ENCODE measurements at regions not wholly inside any gene's neighbourhood (a gene's known extent, or its start where the extent isn't known, plus 50 kb on each side); places are given as distances from the start of the nearest gene placed in this dataset.

DNA sequence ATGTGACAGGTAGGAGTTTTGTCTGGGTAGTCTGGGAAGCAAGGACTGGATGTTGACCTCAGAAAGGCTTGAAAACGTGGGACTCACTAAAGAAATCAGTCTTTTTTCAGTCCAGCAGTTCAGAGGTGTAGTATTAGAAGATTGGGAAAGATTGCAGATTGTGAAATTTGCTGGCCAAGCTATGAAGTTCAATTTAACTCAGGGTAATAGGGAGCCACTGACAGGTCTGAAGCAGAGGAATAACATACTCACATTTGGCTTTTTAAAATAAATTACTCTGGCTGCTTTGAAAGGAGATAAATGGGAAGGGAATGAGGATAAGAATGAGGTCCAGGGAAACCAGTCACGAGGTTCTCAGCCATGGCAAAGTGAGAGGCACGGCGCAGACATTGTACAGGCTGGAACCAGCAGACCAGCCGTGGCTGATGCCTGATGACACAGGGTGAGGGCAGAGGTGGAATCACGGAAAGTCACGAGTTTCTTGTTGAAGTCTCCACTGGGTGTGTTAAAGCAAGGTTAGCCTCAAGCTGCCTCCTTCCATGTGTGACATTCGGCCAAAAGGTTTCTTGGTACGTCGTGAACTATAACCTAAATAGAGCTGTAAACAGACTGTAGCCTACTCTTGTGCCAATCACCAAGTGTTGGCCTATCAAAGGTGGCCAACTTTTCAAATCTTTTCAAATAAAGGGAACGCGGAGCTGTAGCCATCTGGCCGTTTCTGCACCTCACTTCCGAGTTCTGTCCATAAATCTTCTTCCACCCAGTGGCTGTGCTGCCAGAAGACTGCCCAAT is 377.6 kb downstream of the IRS2 start:
- no peak for TF ChIP-seq CTCF (IDR thresholded peaks at IDR 0.05)
- Mint-ChIP-seq H3K27me3 (ENCODE audit: low read depth) (no peaks in the 10 kb centered on the region), H3K27ac (ENCODE audit: unreplicated experiment) (no peak overlapping the region), H3K9me3 (ENCODE audit: low read depth) (no peaks in the 10 kb centered on the region), H3K4me1 (ENCODE audit: low read depth) (peaks cover 26% of the 10 kb centered on the region), H3K4me3 (ENCODE audit: unreplicated experiment) (no peak overlapping the region), H3K36me3 (ENCODE audit: low read depth) (no peaks in the 10 kb centered on the region)
- no peak for DNase-seq (ENCODE audit: low spot score)

DNA sequence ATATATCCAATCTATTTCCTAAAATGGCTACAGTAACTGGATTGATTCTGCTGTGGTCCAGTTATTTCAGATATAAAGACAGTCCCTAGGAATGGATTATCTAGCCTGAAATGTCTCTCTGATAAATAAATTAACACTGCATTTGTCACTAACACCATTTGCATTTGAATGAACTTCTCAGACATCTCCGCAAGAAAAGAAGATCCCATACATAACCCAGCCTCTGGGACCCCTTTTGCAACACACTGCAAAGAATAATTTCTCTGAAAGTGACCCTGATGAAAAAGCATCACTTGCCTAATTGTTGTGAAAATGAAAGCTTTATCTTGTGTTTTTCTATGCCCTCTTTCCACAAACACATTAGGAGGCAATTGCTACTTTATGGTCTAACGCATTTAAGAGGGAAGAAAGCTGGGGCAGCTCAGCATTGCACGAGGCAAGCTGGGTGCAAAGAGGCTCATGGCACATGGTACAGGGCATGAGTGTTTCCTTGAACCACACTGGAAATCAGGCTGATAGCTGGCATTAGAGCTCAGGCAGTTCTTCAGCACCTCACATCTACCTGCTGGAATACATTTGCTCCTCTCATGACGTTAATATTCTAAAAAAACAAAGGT is 379.9 kb downstream of the IRS2 start:
- Mint-ChIP-seq H3K27me3 (ENCODE audit: low read depth) (no peaks in the 10 kb centered on the region), H3K27ac (ENCODE audit: unreplicated experiment) (no peak overlapping the region), H3K36me3 (ENCODE audit: low read depth) (no peaks in the 10 kb centered on the region), H3K4me3 (ENCODE audit: unreplicated experiment) (no peak overlapping the region), H3K9me3 (ENCODE audit: low read depth) (no peaks in the 10 kb centered on the region), H3K4me1 (ENCODE audit: low read depth) (peaks cover 3% of the 10 kb centered on the region)
- no peak for TF ChIP-seq CTCF (IDR thresholded peaks at IDR 0.05)
- no peak for DNase-seq (ENCODE audit: low spot score)

- Mint-ChIP-seq H3K9me3 (ENCODE audit: low read depth) (no peaks in the 10 kb centered on the region), H3K27me3 (ENCODE audit: low read depth) (no peaks in the 10 kb centered on the region), H3K4me3 (ENCODE audit: unreplicated experiment) (no peak overlapping the region), H3K4me1 (ENCODE audit: low read depth) (no peaks in the 10 kb centered on the region), H3K27ac (ENCODE audit: unreplicated experiment) (no peak overlapping the region), H3K36me3 (ENCODE audit: low read depth) (no peaks in the 10 kb centered on the region)
- TF ChIP-seq CTCF (IDR thresholded peaks at IDR 0.05), result no peak
- no peak for DNase-seq (ENCODE audit: low spot score)
These were observed 383.4 kb downstream of the IRS2 start for GRCh38 chr13:109403012-109403421.

DNA sequence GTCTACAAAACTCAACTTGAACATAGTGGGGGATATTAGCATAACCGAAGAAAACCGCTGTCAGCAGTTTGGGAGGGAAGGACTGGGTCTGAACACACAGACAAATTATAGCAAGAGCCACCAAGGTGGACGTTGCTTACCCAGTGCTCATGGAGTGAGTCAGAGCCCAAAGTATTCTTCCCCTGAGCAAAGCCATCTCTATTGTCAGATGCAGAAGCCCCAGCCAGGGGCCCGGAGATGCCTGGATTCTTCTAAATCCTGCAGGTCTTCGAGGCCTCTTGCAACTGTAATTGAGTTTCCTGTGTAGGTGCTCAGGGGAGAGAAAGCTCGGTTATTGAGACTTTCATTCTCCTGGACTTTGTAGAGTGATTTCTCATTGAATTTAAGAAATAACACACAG is 384.5 kb downstream of the IRS2 start:
- H3K27ac Mint-ChIP-seq (ENCODE audit: unreplicated experiment), result no peak overlapping the region
- TF ChIP-seq CTCF (IDR thresholded peaks at IDR 0.05), result no peak
- no peaks in the 10 kb centered on the region for H3K9me3 Mint-ChIP-seq (ENCODE audit: low read depth)
- H3K36me3 Mint-ChIP-seq (ENCODE audit: low read depth), result no peaks in the 10 kb centered on the region
- no peaks in the 10 kb centered on the region for H3K27me3 Mint-ChIP-seq (ENCODE audit: low read depth)
- no peak for DNase-seq (ENCODE audit: low spot score)
- H3K4me3 Mint-ChIP-seq (ENCODE audit: unreplicated experiment), result no peak overlapping the region
- no peaks in the 10 kb centered on the region for H3K4me1 Mint-ChIP-seq (ENCODE audit: low read depth)

DNA sequence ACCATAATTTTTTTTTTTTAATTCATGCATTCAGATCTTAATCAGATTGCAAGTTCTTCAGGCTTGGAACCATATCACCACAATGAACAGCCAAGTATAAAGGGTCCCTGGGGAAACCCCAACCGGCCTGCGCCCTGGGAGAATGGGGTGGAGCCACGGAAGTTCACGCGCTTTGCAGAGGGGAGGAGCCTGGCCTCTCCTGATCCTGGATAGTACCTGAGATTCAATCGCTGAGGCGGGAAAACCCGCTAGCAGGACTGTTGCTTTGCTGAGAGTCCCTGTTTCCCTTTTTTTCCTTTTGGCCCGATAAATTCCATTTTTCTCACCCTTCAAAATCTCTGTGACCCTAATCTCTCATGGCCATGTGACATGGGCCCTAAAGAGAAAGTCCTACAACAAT is 385.1 kb downstream of the IRS2 start:
- Mint-ChIP-seq H3K4me3 (ENCODE audit: unreplicated experiment) (no peak overlapping the region), H3K27me3 (ENCODE audit: low read depth) (no peaks in the 10 kb centered on the region), H3K9me3 (ENCODE audit: low read depth) (no peaks in the 10 kb centered on the region), H3K4me1 (ENCODE audit: low read depth) (no peaks in the 10 kb centered on the region), H3K27ac (ENCODE audit: unreplicated experiment) (no peak overlapping the region), H3K36me3 (ENCODE audit: low read depth) (no peaks in the 10 kb centered on the region)
- TF ChIP-seq CTCF (IDR thresholded peaks at IDR 0.05), result no peak
- no peak for DNase-seq (ENCODE audit: low spot score)
